ENCODE measurements at regions not wholly inside any gene's neighbourhood (a gene's known extent, or its start where the extent isn't known, plus 50 kb on each side); places are given as distances from the start of the nearest gene placed in this dataset.

DNA sequence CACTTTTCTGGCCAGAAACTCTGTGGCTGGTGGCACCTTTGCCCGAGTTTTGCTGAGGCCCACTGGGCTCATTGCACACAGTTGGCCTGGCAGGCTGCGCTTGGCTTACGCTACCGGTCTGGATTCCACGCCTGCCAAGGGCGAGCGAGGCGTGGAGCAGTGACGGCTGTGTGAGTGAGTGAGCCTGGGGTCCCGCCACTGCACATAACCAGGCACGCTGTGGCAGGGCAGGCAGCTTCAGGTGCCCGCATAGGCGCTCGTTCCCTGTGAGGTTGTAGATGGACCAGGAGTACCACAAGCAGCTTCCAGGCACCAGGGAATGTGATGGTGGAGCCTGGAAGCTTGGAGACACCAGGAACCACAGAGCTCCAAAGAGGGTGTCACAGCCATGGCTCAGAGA, 190.1 kb upstream of the DEFB112 start:
- H3K4me3 ChIP-seq (ENCODE audit: low read depth, low read length) = no peak overlapping the region
- ChIA-PET CTCF (no interaction called here), POLR2A (no interaction called here)
- H3K27me3 ChIP-seq (replicated peaks; ENCODE audit: control insufficient read depth, insufficient read depth, low read length) = no peaks in the 10 kb centered on the region
- H3K4me1 Mint-ChIP-seq (ENCODE audit: low read depth, unreplicated experiment) = no peaks in the 10 kb centered on the region
- no TSS peak for BruUV-seq (replicated peaks)
- H3K36me3 ChIP-seq (ENCODE audit: control insufficient read depth, insufficient read depth, low read length) = no peaks in the 10 kb centered on the region
- H3K36me3 Mint-ChIP-seq (ENCODE audit: insufficient read depth, unreplicated experiment) = no peaks in the 10 kb centered on the region
- H3K27ac Mint-ChIP-seq (ENCODE audit: unreplicated experiment) = no peak overlapping the region
- no peaks in the 10 kb centered on the region for H3K9me3 ChIP-seq
- no peak for DNase-seq
- TF ChIP-seq CTCF (IDR thresholded peaks at IDR 0.05; ENCODE audit: insufficient read depth in 1 of 2, low read depth in 1 of 2, low read length in 1 of 2, severe bottlenecking in 1 of 2, unreplicated experiment in 1 of 2) = no peak
- H3K4me1 ChIP-seq = no peaks in the 10 kb centered on the region
- H3K4me3 Mint-ChIP-seq (ENCODE audit: unreplicated experiment) = no peak overlapping the region
- intact Hi-C loops (cut with micrococcal nuclease; ENCODE audit: unreplicated experiment) = no loop called here
- H3K27me3 Mint-ChIP-seq (ENCODE audit: insufficient read depth, unreplicated experiment) = peaks cover 3% of the 10 kb centered on the region
- H3K9me3 Mint-ChIP-seq (ENCODE audit: unreplicated experiment) = no peaks in the 10 kb centered on the region

DNA sequence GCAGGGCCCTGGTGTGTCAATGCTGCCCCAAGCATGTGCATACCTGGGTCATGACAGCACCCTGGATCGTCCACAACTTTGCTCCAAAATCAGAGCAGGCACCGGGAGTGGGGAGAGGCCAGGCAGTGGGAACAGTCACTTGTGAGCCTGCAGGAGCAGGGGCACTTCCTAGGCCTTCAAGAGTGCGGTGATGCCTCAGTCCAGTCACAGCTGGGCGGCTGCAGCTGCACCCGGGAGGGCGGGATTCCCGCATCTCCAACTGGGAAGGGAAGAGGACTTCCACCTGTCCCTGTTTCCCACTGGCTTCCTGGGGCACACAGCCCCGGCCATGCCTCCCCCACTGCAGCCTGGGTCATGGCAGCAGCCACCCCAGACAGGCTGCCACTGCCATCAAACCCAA, 191.3 kb upstream of the DEFB112 start:
- intact Hi-C loops (cut with micrococcal nuclease; ENCODE audit: unreplicated experiment) = no loop called here
- no peak overlapping the region for H3K4me3 ChIP-seq (ENCODE audit: low read depth, low read length)
- H3K27me3 Mint-ChIP-seq (ENCODE audit: insufficient read depth, unreplicated experiment) = no peaks in the 10 kb centered on the region

DNA sequence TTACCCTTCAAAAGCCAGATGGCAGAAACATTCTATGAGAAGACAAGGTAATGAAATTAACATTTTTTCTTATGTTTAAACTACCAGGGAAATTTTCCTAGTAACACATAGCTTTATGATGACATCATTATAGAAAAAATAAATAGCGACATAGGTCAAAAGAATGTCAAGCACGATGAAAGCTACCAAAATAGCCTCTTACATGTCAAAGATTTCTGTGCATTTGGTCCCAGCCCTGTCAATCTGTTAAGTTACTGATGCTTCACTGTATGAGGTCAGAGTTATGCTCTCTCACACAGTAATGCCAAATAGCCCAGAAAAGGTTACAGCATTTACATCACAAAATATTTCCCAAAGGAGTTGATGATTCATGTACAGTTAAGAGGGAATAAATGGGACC, 199.8 kb upstream of the DEFB112 start:
- TF ChIP-seq CTCF (IDR thresholded peaks at IDR 0.05; ENCODE audit: insufficient read depth in 1 of 2, low read depth in 1 of 2, low read length in 1 of 2, severe bottlenecking in 1 of 2, unreplicated experiment in 1 of 2) = no peak
- H3K4me3 Mint-ChIP-seq (ENCODE audit: unreplicated experiment) = no peak overlapping the region
- Histone ChIP-seq H3K9me3 (no peaks in the 10 kb centered on the region), H3K36me3 (ENCODE audit: control insufficient read depth, insufficient read depth, low read length) (no peaks in the 10 kb centered on the region), H3K4me1 (no peaks in the 10 kb centered on the region), H3K27me3 (replicated peaks; ENCODE audit: control insufficient read depth, insufficient read depth, low read length) (no peaks in the 10 kb centered on the region), H3K4me3 (ENCODE audit: low read depth, low read length) (no peak overlapping the region)
- DNase-seq = no peak
- no peaks in the 10 kb centered on the region for H3K36me3 Mint-ChIP-seq (ENCODE audit: insufficient read depth, unreplicated experiment)
- no TSS peak for BruUV-seq (replicated peaks)
- H3K4me1 Mint-ChIP-seq (ENCODE audit: low read depth, unreplicated experiment) = no peaks in the 10 kb centered on the region
- POLR2A ChIA-PET = no interaction called here
- no peaks in the 10 kb centered on the region for H3K9me3 Mint-ChIP-seq (ENCODE audit: unreplicated experiment)
- no peak overlapping the region for H3K27ac Mint-ChIP-seq (ENCODE audit: unreplicated experiment)
- intact Hi-C loops (cut with micrococcal nuclease; ENCODE audit: unreplicated experiment) = no loop called here
- H3K27me3 Mint-ChIP-seq (ENCODE audit: insufficient read depth, unreplicated experiment) = no peaks in the 10 kb centered on the region
- CTCF ChIA-PET = no interaction called here

More for the DNA sequence above, 191.3 kb upstream of the DEFB112 start:
- POLR2A ChIA-PET = no interaction called here
- Histone ChIP-seq H3K4me1 (no peaks in the 10 kb centered on the region), H3K9me3 (no peaks in the 10 kb centered on the region), H3K36me3 (ENCODE audit: control insufficient read depth, insufficient read depth, low read length) (no peaks in the 10 kb centered on the region), H3K27me3 (replicated peaks; ENCODE audit: control insufficient read depth, insufficient read depth, low read length) (no peaks in the 10 kb centered on the region)
- no peak overlapping the region for H3K4me3 Mint-ChIP-seq (ENCODE audit: unreplicated experiment)
- H3K36me3 Mint-ChIP-seq (ENCODE audit: insufficient read depth, unreplicated experiment) = no peaks in the 10 kb centered on the region
- no peak for DNase-seq
- no peaks in the 10 kb centered on the region for H3K9me3 Mint-ChIP-seq (ENCODE audit: unreplicated experiment)
- no peak overlapping the region for H3K27ac Mint-ChIP-seq (ENCODE audit: unreplicated experiment)
- TF ChIP-seq CTCF (IDR thresholded peaks at IDR 0.05; ENCODE audit: insufficient read depth in 1 of 2, low read depth in 1 of 2, low read length in 1 of 2, severe bottlenecking in 1 of 2, unreplicated experiment in 1 of 2) = no peak
- no TSS peak for BruUV-seq (replicated peaks)
- CTCF ChIA-PET = no interaction called here
- no peaks in the 10 kb centered on the region for H3K4me1 Mint-ChIP-seq (ENCODE audit: low read depth, unreplicated experiment)
